Sigmoid colon (tissue), 6 donors: ENCODE measurements at regions not wholly inside any gene's neighbourhood (a gene's known extent, or its start where the extent isn't known, plus 50 kb on each side); places are given as distances from the start of the nearest gene placed in this dataset.

ENCODE experiments used
- DNase-seq: peaks from one replicate; pipeline ENCODE4 v3.0.0-alpha.2; 2019
- H3K27ac ChIP-seq, 4 donors: fragments of 200-600 bp; sonication (generic); one replicate each; pipeline ENCODE4 v1.5.1; 2016 to 2019; ENCODE audit warnings: mild to moderate bottlenecking in 1 of 4
- H3K27me3 ChIP-seq, 3 donors: fragments of 200-600 bp; sonication (generic); one replicate each; pipeline ENCODE4 v1.5.1; 2019; ENCODE audit warnings: mild to moderate bottlenecking in 1 of 3
- H3K36me3 ChIP-seq, 4 donors: fragments of 200-600 bp; sonication (generic); one replicate each; pipeline ENCODE4 v1.5.1; 2016 to 2019
- H3K4me1 ChIP-seq, 4 donors: fragments of 200-600 bp; sonication (generic); one replicate each; pipeline ENCODE4 v1.5.1; 2017 to 2019
- H3K4me3 ChIP-seq, 4 donors: fragments of 200-600 bp; sonication (generic); one replicate each; pipeline ENCODE4 v1.5.1; 2017 to 2019; ENCODE audit warnings: mild to moderate bottlenecking in 2 of 4, moderate library complexity in 1 of 4
- H3K9me3 ChIP-seq, 4 donors: fragments of 200-600 bp in 3 of 4; sonication (generic) in 3 of 4; one replicate each; pipeline versions ENCODE4 v1.5.1 to v1.6.1; 2013 to 2019
- EP300 ChIP-seq, 4 donors: sonication (generic); formaldehyde crosslinking; IDR thresholded peaks; one replicate each; pipeline ENCODE4 v1.6.1; 2017; ENCODE audit warnings: antibody characterized with exemption in 4 of 4
- POLR2A ChIP-seq, 2 donors: fragments of 450-650 bp; IDR thresholded peaks; one replicate each; pipeline ENCODE4 v1.6.1; 2016; ENCODE audit warnings: antibody characterized with exemption in 2 of 2, mild to moderate bottlenecking in 2 of 2, moderate library complexity in 2 of 2
- POLR2AphosphoS5 ChIP-seq, 4 donors: sonication (generic); formaldehyde crosslinking; IDR thresholded peaks; one replicate each; pipeline ENCODE4 v1.6.1; 2017; ENCODE audit warnings: antibody characterized with exemption in 4 of 4
- WGBS, 2 donors: extraction: QIAGEN DNeasy Blood & Tissue Kit; methylation state at CpG; one replicate each; pipeline ENCODE4 v1.1.7; 2013; 5-methylcytosine and 5-hydroxymethylcytosine counted together
- intact Hi-C: fragments of 100-400 bp; cut with DNase I; formaldehyde crosslinking; loops from one replicate; pipeline ENCODE4 v1.15.1; 2023
- TF ChIP-seq, protein P1 (sequence below), 4 experiments: fragments of 450-650 bp in 3 of 4; fragments of 200-600 bp in 1 of 4; IDR thresholded peaks; one replicate each; pipeline ENCODE4 v1.5.1; 2016 to 2019; ENCODE audit warnings: antibody characterized with exemption in 4 of 4, mild to moderate bottlenecking in 3 of 4, moderate library complexity in 2 of 4
- donor health status: healthy with polysubstance abuse.
- donor health status: healthy.

DNA sequence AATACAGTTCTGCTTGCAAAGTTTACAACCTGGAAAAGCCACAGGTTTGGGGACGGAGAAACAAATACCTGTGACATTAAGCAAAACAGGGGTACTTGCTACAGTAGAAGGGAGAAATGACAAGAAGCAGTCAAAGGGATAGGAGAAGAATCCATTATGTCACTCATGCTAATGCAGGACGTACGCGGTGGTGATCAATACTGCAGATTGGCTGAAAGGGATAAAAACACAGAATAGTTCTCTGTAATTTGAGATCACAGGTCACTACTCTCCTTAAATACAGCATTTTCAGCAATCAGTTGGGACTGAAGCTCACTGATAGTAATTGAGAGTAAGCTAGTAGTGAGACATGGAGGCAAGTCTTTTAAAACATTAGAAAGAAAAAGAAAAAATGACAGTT, 130.3 kb upstream of the MTAP start:
- no peak overlapping the region for H3K27ac ChIP-seq
- H3K4me1 ChIP-seq, result no peaks in the 10 kb centered on the region
- 60 to 73% methylated on average over 4 of the region's 4 CpGs for WGBS, 2 donors
- no peak overlapping the region for H3K4me3 ChIP-seq
- no peak for DNase-seq
- H3K9me3 ChIP-seq, result no peaks in the 10 kb centered on the region
- TF ChIP-seq EP300 (IDR thresholded peaks at IDR 0.05) (no peak), POLR2AphosphoS5 (IDR thresholded peaks at IDR 0.05) (no peak), POLR2A (IDR thresholded peaks at IDR 0.05) (no peak)
- TF ChIP-seq, protein P1, sequence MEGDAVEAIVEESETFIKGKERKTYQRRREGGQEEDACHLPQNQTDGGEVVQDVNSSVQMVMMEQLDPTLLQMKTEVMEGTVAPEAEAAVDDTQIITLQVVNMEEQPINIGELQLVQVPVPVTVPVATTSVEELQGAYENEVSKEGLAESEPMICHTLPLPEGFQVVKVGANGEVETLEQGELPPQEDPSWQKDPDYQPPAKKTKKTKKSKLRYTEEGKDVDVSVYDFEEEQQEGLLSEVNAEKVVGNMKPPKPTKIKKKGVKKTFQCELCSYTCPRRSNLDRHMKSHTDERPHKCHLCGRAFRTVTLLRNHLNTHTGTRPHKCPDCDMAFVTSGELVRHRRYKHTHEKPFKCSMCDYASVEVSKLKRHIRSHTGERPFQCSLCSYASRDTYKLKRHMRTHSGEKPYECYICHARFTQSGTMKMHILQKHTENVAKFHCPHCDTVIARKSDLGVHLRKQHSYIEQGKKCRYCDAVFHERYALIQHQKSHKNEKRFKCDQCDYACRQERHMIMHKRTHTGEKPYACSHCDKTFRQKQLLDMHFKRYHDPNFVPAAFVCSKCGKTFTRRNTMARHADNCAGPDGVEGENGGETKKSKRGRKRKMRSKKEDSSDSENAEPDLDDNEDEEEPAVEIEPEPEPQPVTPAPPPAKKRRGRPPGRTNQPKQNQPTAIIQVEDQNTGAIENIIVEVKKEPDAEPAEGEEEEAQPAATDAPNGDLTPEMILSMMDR (IDR thresholded peaks at IDR 0.05), result no peak
- no peaks in the 10 kb centered on the region for H3K36me3 ChIP-seq
- no peaks in the 10 kb centered on the region for H3K27me3 ChIP-seq
- intact Hi-C loops, result no loop called here

DNA sequence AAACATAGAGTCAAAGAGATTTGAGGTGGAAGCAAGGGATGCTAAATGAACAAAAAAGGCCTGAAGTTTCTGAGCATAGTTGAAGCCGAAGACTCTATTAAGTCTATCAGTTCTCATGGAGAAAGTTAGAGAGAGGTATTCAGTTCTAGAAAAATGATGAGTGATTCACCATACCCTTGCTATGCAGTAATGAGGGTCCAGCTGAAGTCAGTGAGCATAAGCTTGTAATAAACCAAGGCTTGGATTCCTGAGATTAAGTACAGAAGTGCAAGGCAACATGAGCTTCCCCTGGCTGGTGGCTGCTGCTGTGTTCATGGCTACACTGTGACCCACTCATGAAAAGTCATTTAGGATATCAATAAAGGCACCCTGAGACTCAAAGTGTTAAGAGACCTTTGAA, 129.7 kb upstream of the MTAP start:
- Histone ChIP-seq H3K27ac (no peak overlapping the region), H3K4me3 (no peak overlapping the region), H3K36me3 (no peaks in the 10 kb centered on the region), H3K27me3 (no peaks in the 10 kb centered on the region), H3K9me3 (no peaks in the 10 kb centered on the region), H3K4me1 (no peaks in the 10 kb centered on the region)
- 95 to 97% methylated on average over 1 of the region's 1 CpG for WGBS, 2 donors
- no peak for DNase-seq
- intact Hi-C loops, result no loop called here
- no peak for TF ChIP-seq EP300 (IDR thresholded peaks at IDR 0.05)
- no peak for TF ChIP-seq POLR2AphosphoS5 (IDR thresholded peaks at IDR 0.05)
- TF ChIP-seq, protein P1 (IDR thresholded peaks at IDR 0.05), result no peak
- TF ChIP-seq POLR2A (IDR thresholded peaks at IDR 0.05), result no peak

DNA sequence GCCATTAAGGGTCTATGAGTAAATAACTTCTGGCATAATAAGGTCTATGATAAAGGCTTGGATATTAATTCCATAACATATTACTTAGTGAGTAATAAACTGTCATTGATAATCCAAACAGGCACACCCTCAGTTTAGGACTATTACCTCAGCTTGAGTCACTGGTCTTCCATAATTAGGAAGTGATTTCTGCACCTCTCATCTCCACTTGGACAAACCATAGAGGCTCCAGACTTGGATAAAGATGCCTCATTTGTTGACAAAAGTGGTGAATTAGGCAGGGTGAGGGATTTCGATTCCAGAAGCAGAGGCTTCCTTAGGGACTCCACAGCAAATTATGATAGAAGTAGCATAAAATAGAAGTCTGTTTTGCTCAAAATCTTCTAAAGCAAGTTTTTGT, 127.5 kb upstream of the MTAP start:
- WGBS, 2 donors, result 65 to 86% methylated on average over 1 of the region's 1 CpG
- Histone ChIP-seq H3K27ac (no peak overlapping the region), H3K9me3 (no peaks in the 10 kb centered on the region), H3K27me3 (no peaks in the 10 kb centered on the region), H3K4me1 (no peaks in the 10 kb centered on the region), H3K4me3 (no peak overlapping the region), H3K36me3 (no peaks in the 10 kb centered on the region)
- no peak for DNase-seq
- TF ChIP-seq EP300 (IDR thresholded peaks at IDR 0.05) (no peak), POLR2AphosphoS5 (IDR thresholded peaks at IDR 0.05) (no peak), POLR2A (IDR thresholded peaks at IDR 0.05) (no peak)
- TF ChIP-seq, protein P1 (IDR thresholded peaks at IDR 0.05), result no peak
- intact Hi-C loops, result no loop called here

DNA sequence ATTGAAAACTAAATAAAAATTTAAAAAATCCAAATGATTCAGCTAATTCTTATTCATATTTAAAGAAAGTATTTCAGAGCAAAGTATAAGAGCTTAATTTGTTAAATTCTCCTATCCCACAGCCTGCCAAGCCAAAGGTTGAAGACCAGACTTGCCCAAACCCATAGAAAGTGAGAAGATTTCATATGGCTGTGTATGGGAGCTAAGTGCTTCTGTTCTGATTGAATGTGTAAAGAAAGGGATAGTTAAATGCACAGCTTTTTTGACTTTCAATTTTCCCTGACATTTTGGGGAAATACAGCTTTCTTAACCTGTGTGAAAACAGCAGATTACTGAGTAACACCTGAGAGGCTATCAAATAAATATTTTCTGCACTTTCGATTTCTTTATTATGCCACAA, 125.0 kb upstream of the MTAP start:
- no peak overlapping the region for H3K27ac ChIP-seq
- H3K4me1 ChIP-seq, result no peaks in the 10 kb centered on the region
- H3K36me3 ChIP-seq, result no peaks in the 10 kb centered on the region
- no peak for DNase-seq
- intact Hi-C loops, result no loop called here
- H3K9me3 ChIP-seq, result no peaks in the 10 kb centered on the region
- TF ChIP-seq POLR2AphosphoS5 (IDR thresholded peaks at IDR 0.05), result no peak
- TF ChIP-seq, protein P1 (IDR thresholded peaks at IDR 0.05), result no peak
- no peak for TF ChIP-seq POLR2A (IDR thresholded peaks at IDR 0.05)
- no peak for TF ChIP-seq EP300 (IDR thresholded peaks at IDR 0.05)
- no peaks in the 10 kb centered on the region for H3K27me3 ChIP-seq
- H3K4me3 ChIP-seq, result no peak overlapping the region
- WGBS, 2 donors, result 67 to 86% methylated on average over 1 of the region's 1 CpG

DNA sequence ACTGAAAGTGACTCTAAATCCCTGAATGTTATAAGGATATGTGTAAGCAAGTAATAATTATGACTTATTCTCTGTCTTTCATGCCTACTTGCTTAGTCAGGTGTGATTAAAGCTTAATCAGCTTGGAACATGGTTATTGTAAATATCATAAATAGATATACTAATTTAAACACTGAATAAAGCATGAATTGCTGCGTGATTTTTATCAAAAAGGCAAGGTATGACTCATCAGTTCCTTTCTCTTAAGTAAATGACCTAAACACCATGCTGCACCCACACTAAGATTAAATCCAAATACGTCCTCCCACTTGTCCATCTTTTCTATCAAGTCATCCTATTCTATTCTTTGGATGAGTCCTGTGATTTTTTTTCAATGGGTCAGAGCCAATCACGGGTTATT, 124.6 kb upstream of the MTAP start:
- Histone ChIP-seq H3K4me1 (no peaks in the 10 kb centered on the region), H3K27ac (no peak overlapping the region), H3K9me3 (no peaks in the 10 kb centered on the region), H3K36me3 (no peaks in the 10 kb centered on the region), H3K27me3 (no peaks in the 10 kb centered on the region), H3K4me3 (no peak overlapping the region)
- no peak for DNase-seq
- no peak for TF ChIP-seq POLR2AphosphoS5 (IDR thresholded peaks at IDR 0.05)
- no peak for TF ChIP-seq POLR2A (IDR thresholded peaks at IDR 0.05)
- TF ChIP-seq, protein P1 (IDR thresholded peaks at IDR 0.05), result no peak
- no peak for TF ChIP-seq EP300 (IDR thresholded peaks at IDR 0.05)
- intact Hi-C loops, result no loop called here
- WGBS, 2 donors, result 18 to 58% methylated on average over 3 of the region's 3 CpGs
